CD4-positive, CD25-positive, alpha-beta regulatory T cell (primary cell): ENCODE measurements at regions not wholly inside any gene's neighbourhood (a gene's known extent, or its start where the extent isn't known, plus 50 kb on each side); places are given as distances from the start of the nearest gene placed in this dataset.
A peak's percentile ranks its signal among the peaks of the same experiment; 100 is the strongest.

ENCODE experiments used
- ATAC-seq, 2 donors: fragments of 150-1000 bp; cut with Tn5 transposase; one replicate each; pipeline ENCODE4 v1.10.0; 2021; ENCODE audit warnings: low read depth in 2 of 2, moderate number of reproducible peaks in 2 of 2, moderate library complexity in 1 of 2
- DNase-seq, 3 donors: peaks; one replicate each; pipeline versions ENCODE4 v3.0.0 to v3.0.0-alpha.2; 2012 to 2022; ENCODE audit warnings: mixed read lengths in 1 of 3
- H3K27ac ChIP-seq: one replicate; pipeline ENCODE4 v1.7.0; 2013; ENCODE audit warnings: mild to moderate bottlenecking, low read length; ENCODE audit not compliant: insufficient read depth, poor library complexity, severe bottlenecking
- H3K27me3 ChIP-seq: one replicate; pipeline ENCODE4 v1.7.0; 2013; ENCODE audit warnings: low read length; ENCODE audit not compliant: control insufficient read depth, insufficient read depth
- H3K36me3 ChIP-seq: one replicate; pipeline ENCODE4 v1.7.0; 2013; ENCODE audit warnings: mild to moderate bottlenecking, low read length, moderate library complexity; ENCODE audit not compliant: control insufficient read depth, insufficient read depth
- H3K4me1 ChIP-seq: 2 replicates; pipeline ENCODE4 v1.7.0; 2013; ENCODE audit warnings: mild to moderate bottlenecking, low read length; ENCODE audit not compliant: insufficient read depth, control insufficient read depth, poor library complexity, severe bottlenecking
- H3K4me3 ChIP-seq: one replicate; pipeline ENCODE4 v1.7.0; 2013; ENCODE audit warnings: low read depth, mild to moderate bottlenecking, low read length, moderate library complexity
- H3K9me3 ChIP-seq, 2 experiments: 1 replicate in 1 of 2; 2 replicates in 1 of 2; pipeline ENCODE4 v1.7.0; 2013; ENCODE audit warnings: low read length in 2 of 2, mild to moderate bottlenecking in 1 of 2, moderate library complexity in 1 of 2; ENCODE audit not compliant: control insufficient read depth in 2 of 2
- H3K27ac Mint-ChIP-seq, 3 donors: one replicate each; pipeline ENCODE4 v1.8.0; 2020 to 2022; ENCODE audit warnings: mild to moderate bottlenecking in 3 of 3, mixed read lengths in 3 of 3, moderate library complexity in 2 of 3
- H3K27me3 Mint-ChIP-seq: one replicate; pipeline ENCODE4 v1.8.0; 2022; ENCODE audit warnings: mild to moderate bottlenecking, mixed read lengths
- H3K36me3 Mint-ChIP-seq: one replicate; pipeline ENCODE4 v1.8.0; 2020; ENCODE audit warnings: mixed read lengths
- H3K4me1 Mint-ChIP-seq, 4 donors: one replicate each; pipeline ENCODE4 v1.8.0; 2020 to 2022; ENCODE audit warnings: mixed read lengths in 4 of 4, mild to moderate bottlenecking in 1 of 4
- H3K4me3 Mint-ChIP-seq, 4 donors: one replicate each; pipeline ENCODE4 v1.8.0; 2020 to 2022; ENCODE audit warnings: mild to moderate bottlenecking in 4 of 4, mixed read lengths in 4 of 4, moderate library complexity in 3 of 4
- H3K9me3 Mint-ChIP-seq, 7 donors: one replicate each; pipeline ENCODE4 v1.8.0; 2020 to 2022; ENCODE audit warnings: mixed read lengths in 7 of 7, mild to moderate bottlenecking in 3 of 7, moderate library complexity in 2 of 7

GRCh38 chr2:138324068-138324771 lies 177.3 kb upstream of the SPOPL start:
- no peaks in the 10 kb centered on the region for H3K4me1 Mint-ChIP-seq
- DNase-seq (no peak), ATAC-seq (no peak)
- no peaks in the 10 kb centered on the region for H3K9me3 ChIP-seq
- H3K4me1 ChIP-seq, result no peaks in the 10 kb centered on the region
- H3K4me3 ChIP-seq, result no peak overlapping the region
- no peak overlapping the region for H3K4me3 Mint-ChIP-seq
- H3K27ac ChIP-seq, result no peak overlapping the region
- no peaks in the 10 kb centered on the region for H3K27me3 Mint-ChIP-seq
- peaks cover 0 to 6% (median 0%) of the 10 kb centered on the region in 7 donors for H3K9me3 Mint-ChIP-seq
- H3K27me3 ChIP-seq, result no peaks in the 10 kb centered on the region
- no peak overlapping the region for H3K27ac Mint-ChIP-seq
- no peaks in the 10 kb centered on the region for H3K36me3 Mint-ChIP-seq
- no peaks in the 10 kb centered on the region for H3K36me3 ChIP-seq

DNA sequence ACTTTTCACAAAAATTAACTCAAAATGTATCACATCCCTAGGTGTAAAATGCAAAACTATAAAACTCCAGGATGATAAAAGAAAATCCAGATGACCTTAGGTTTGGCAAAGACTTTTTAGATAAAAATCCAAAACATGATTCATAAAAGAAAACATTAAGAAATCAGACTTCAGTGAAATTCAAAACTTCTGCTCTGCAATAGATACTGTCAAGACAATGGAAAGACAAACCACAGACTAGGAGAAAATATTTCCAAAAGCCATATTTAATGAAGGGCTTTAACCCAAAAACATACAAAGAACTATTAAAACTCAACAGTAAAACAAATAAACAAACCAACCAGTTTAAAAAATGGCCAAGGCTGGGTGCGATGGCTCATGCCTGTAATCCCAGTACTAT lies 173.6 kb upstream of the SPOPL start:
- ATAC-seq (no peak), DNase-seq (no peak)
- no peak overlapping the region for H3K27ac ChIP-seq
- no peak overlapping the region for H3K27ac Mint-ChIP-seq
- no peaks in the 10 kb centered on the region for H3K36me3 Mint-ChIP-seq
- H3K4me3 ChIP-seq, result no peak overlapping the region
- H3K4me1 ChIP-seq, result no peaks in the 10 kb centered on the region
- no peaks in the 10 kb centered on the region for H3K27me3 Mint-ChIP-seq
- H3K9me3 ChIP-seq, result no peaks in the 10 kb centered on the region
- no peak overlapping the region for H3K4me3 Mint-ChIP-seq
- no peaks in the 10 kb centered on the region for H3K36me3 ChIP-seq
- H3K9me3 Mint-ChIP-seq, result peaks cover 0 to 10% (median 0%) of the 10 kb centered on the region in 7 donors
- no peaks in the 10 kb centered on the region for H3K27me3 ChIP-seq
- no peaks in the 10 kb centered on the region for H3K4me1 Mint-ChIP-seq

DNA sequence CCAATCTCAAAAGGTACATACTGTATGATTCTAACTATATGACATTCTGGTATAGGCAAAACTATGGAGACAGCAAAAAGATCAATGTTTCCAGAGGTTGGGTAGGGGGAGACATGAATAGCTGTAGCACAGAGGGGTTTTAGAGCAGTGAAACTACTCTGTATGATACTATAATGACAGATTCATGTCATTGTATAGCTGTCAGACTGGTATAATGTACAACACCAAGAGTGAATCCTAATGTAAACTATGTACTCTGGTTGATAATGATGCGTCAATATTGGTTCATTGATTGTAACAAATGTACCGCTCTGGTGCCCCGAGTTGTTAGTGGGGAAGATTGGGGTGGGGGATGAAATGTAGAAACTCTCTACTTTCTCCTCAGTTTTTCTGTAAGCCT lies 172.4 kb upstream of the SPOPL start:
- H3K27me3 Mint-ChIP-seq, result no peaks in the 10 kb centered on the region
- no peak overlapping the region for H3K4me3 Mint-ChIP-seq
- no peaks in the 10 kb centered on the region for H3K4me1 Mint-ChIP-seq
- no peak overlapping the region for H3K4me3 ChIP-seq
- H3K27ac ChIP-seq, result no peak overlapping the region
- peaks cover 0 to 10% (median 0%) of the 10 kb centered on the region in 7 donors for H3K9me3 Mint-ChIP-seq
- no peaks in the 10 kb centered on the region for H3K27me3 ChIP-seq
- no peaks in the 10 kb centered on the region for H3K4me1 ChIP-seq
- H3K9me3 ChIP-seq, result no peaks in the 10 kb centered on the region
- no peak for DNase-seq
- ATAC-seq, result no peak
- H3K36me3 ChIP-seq, result no peaks in the 10 kb centered on the region
- H3K27ac Mint-ChIP-seq, result peak overlapping the region in 1 of 3 donors; percentile 33
- H3K36me3 Mint-ChIP-seq, result no peaks in the 10 kb centered on the region

DNA sequence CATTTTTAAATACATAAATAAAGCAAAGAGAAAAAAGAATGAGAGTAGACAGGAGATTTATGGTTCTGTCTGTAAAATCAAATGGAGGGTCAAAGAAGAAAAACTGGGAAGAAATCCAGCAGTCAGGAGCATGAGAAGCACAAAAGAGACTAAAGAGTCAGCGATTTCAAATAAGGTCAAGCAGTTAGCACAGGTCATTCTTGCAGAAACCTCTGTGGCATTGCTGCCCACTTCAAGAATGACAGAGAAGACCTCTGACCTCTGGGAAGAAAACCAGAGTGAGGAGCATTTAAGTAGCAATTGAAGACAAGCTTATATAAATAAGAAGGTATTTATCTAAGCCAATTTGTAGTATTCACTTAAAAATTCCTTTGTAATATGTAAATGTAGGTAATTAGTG lies 172.0 kb upstream of the SPOPL start:
- Mint-ChIP-seq H3K4me1 (no peaks in the 10 kb centered on the region), H3K9me3 (peaks cover 0 to 10% (median 0%) of the 10 kb centered on the region in 7 donors), H3K27me3 (peaks cover 2% of the 10 kb centered on the region), H3K36me3 (no peaks in the 10 kb centered on the region), H3K27ac (no peak overlapping the region), H3K4me3 (no peak overlapping the region)
- Histone ChIP-seq H3K27me3 (no peaks in the 10 kb centered on the region), H3K9me3 (no peaks in the 10 kb centered on the region), H3K4me1 (no peaks in the 10 kb centered on the region), H3K4me3 (no peak overlapping the region), H3K27ac (no peak overlapping the region), H3K36me3 (no peaks in the 10 kb centered on the region)
- ATAC-seq (no peak), DNase-seq (no peak)

GRCh38 chr2:138333121-138333520 lies 168.4 kb upstream of the SPOPL start:
- H3K27ac Mint-ChIP-seq, result no peak overlapping the region
- DNase-seq (no peak), ATAC-seq (no peak)
- Histone ChIP-seq H3K9me3 (no peaks in the 10 kb centered on the region), H3K27ac (no peak overlapping the region), H3K36me3 (no peaks in the 10 kb centered on the region), H3K4me3 (no peak overlapping the region), H3K4me1 (no peaks in the 10 kb centered on the region), H3K27me3 (no peaks in the 10 kb centered on the region)
- H3K36me3 Mint-ChIP-seq, result no peaks in the 10 kb centered on the region
- no peaks in the 10 kb centered on the region for H3K4me1 Mint-ChIP-seq
- H3K9me3 Mint-ChIP-seq, result peaks cover 0 to 10% (median 0%) of the 10 kb centered on the region in 7 donors
- peaks cover 4% of the 10 kb centered on the region for H3K27me3 Mint-ChIP-seq
- no peak overlapping the region for H3K4me3 Mint-ChIP-seq

GRCh38 chr2:138333677-138334076 lies 167.9 kb upstream of the SPOPL start:
- Histone ChIP-seq H3K4me1 (no peaks in the 10 kb centered on the region), H3K27ac (no peak overlapping the region), H3K36me3 (no peaks in the 10 kb centered on the region), H3K9me3 (no peaks in the 10 kb centered on the region), H3K27me3 (no peaks in the 10 kb centered on the region), H3K4me3 (no peak overlapping the region)
- ATAC-seq, result no peak
- Mint-ChIP-seq H3K4me1 (no peaks in the 10 kb centered on the region), H3K9me3 (peaks cover 0 to 10% (median 0%) of the 10 kb centered on the region in 7 donors), H3K27ac (no peak overlapping the region), H3K27me3 (peaks cover 4% of the 10 kb centered on the region), H3K36me3 (no peaks in the 10 kb centered on the region), H3K4me3 (no peak overlapping the region)
- DNase-seq, result no peak

DNA sequence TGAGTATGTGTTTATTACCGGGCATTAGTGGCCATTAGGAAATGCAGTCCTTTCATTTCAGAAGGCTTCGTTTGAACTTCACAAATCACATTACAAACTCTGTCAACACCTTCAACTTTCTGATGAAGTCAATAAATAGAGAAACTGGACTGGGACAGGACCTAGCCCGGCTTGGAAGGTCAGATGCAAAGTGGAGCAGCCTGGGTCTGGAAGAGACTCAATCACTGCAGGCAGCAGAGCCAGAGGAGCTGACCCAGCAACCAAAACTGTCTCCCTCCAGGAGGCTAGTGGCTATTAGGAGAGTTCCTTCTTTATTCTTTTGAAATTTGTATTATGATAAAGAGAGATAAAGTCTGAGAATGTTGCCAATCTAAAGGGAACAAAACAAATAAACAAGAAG lies 167.2 kb upstream of the SPOPL start:
- Mint-ChIP-seq H3K4me3 (no peak overlapping the region), H3K27me3 (peaks cover 4% of the 10 kb centered on the region), H3K27ac (no peak overlapping the region), H3K36me3 (no peaks in the 10 kb centered on the region), H3K4me1 (no peaks in the 10 kb centered on the region), H3K9me3 (peaks cover 0 to 6% (median 0%) of the 10 kb centered on the region in 7 donors)
- no peaks in the 10 kb centered on the region for H3K4me1 ChIP-seq
- ATAC-seq (no peak), DNase-seq (no peak)
- H3K4me3 ChIP-seq, result no peak overlapping the region
- H3K36me3 ChIP-seq, result no peaks in the 10 kb centered on the region
- no peaks in the 10 kb centered on the region for H3K27me3 ChIP-seq
- no peaks in the 10 kb centered on the region for H3K9me3 ChIP-seq
- no peak overlapping the region for H3K27ac ChIP-seq

- no peak overlapping the region for H3K27ac ChIP-seq
- Mint-ChIP-seq H3K36me3 (no peaks in the 10 kb centered on the region), H3K4me1 (no peaks in the 10 kb centered on the region), H3K27me3 (peaks cover 4% of the 10 kb centered on the region), H3K9me3 (peaks cover 0 to 6% (median 0%) of the 10 kb centered on the region in 7 donors), H3K4me3 (no peak overlapping the region), H3K27ac (no peak overlapping the region)
- no peaks in the 10 kb centered on the region for H3K27me3 ChIP-seq
- H3K9me3 ChIP-seq, result no peaks in the 10 kb centered on the region
- H3K4me3 ChIP-seq, result no peak overlapping the region
- ATAC-seq, result no peak
- H3K4me1 ChIP-seq, result no peaks in the 10 kb centered on the region
- no peak for DNase-seq
- H3K36me3 ChIP-seq, result no peaks in the 10 kb centered on the region
Observed at GRCh38 chr2:138335036-138335435, 166.5 kb upstream of the SPOPL start.
